ENCODE measurements at regions not wholly inside any gene's neighbourhood (a gene's known extent, or its start where the extent isn't known, plus 50 kb on each side); places are given as distances from the start of the nearest gene placed in this dataset.

- no peak for DNase-seq (ENCODE audit: low spot score)
- in situ Hi-C loops (cut with HindIII; ENCODE audit: low sequenced_read_pairs), result no loop called here
These were observed 151.9 kb upstream of the LINGO1 start for GRCh38 chr15:77784361-77785292.

- in situ Hi-C loops (cut with HindIII; ENCODE audit: low sequenced_read_pairs), result no loop called here
- DNase-seq (ENCODE audit: low spot score), result no peak
These were observed 150.9 kb upstream of the LINGO1 start for GRCh38 chr15:77783636-77784035.

- in situ Hi-C loops (cut with HindIII; ENCODE audit: low sequenced_read_pairs), result no loop called here
These were observed 150.0 kb upstream of the LINGO1 start for GRCh38 chr15:77782691-77783090.

GRCh38 chr15:77781946-77782240, 149.2 kb upstream of the LINGO1 start:
- in situ Hi-C loops (cut with HindIII; ENCODE audit: low sequenced_read_pairs), result no loop called here

More at GRCh38 chr15:77782691-77783090, 150.0 kb upstream of the LINGO1 start:
- no peak for DNase-seq (ENCODE audit: low spot score)

DNA sequence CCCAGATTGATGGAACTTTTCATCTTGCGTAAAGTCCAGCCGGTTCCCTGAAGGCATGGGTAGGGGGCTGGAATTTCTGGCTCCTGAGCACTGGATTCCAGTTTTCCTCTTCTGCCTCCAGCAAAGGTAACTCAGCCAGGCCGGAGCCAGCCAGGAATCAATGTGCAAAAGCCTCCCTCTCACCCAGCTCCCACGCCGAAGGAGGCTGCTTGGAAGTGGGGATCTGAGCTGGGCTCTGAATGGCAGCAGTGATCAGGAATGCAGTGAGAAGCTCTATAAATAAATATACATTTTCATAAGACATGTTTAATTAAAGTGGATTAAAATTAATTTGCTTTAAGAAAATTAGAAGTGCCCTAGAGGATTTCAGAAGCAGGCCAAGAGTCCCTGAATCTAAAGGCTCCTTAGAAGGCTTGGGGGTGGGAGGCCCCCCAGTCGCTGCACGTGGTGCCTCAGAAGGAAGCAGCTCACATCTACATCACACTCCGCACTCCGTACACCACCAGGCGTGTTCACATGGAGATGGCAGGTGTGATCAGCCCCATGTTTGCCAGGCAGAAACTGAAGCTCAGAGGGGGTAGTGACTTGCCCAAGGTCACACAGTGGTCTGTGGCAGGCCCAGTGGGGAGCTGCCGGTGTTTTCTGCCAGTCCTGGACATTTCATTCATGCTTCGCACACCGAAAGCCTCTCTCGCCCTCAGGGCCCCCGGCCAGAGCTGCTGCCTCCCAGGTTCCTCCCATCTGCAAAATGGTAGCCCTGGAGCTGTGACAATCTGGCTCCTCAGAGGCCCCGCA, 148.6 kb upstream of the LINGO1 start:
- DNase-seq (ENCODE audit: low spot score), result no peak
- in situ Hi-C loops (cut with HindIII; ENCODE audit: low sequenced_read_pairs), result no loop called here

More at GRCh38 chr15:77781946-77782240, 149.2 kb upstream of the LINGO1 start:
- DNase-seq (ENCODE audit: low spot score), result peak; percentile 9

GRCh38 chr15:77778802-77779201, 146.1 kb upstream of the LINGO1 start:
- in situ Hi-C loops (cut with HindIII; ENCODE audit: low sequenced_read_pairs), result no loop called here
- no peak for DNase-seq (ENCODE audit: low spot score)

DNA sequence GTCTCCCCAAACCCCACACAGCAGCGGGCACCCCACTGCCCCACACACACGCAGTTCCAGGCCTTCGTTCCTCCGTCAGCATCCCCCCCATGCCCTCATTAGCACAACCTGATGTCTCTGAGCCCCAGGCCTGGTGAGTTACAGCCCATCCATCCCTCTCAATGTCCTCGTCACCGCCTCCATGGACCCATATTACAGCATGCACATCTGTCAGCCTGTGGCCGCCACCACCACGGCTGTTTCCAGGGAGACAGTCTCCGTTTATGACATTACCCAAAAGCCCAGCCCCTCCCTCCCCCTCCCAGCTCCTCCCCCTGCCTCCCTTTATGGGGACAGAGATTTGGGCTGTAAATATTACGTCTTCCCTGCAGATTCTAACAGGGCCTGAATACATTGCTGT, 143.1 kb upstream of the LINGO1 start:
- in situ Hi-C loops (cut with HindIII; ENCODE audit: low sequenced_read_pairs), result no loop called here
- DNase-seq (ENCODE audit: low spot score), result no peak

GRCh38 chr15:77775373-77775772, 142.7 kb upstream of the LINGO1 start:
- no peak for DNase-seq (ENCODE audit: low spot score)
- in situ Hi-C loops (cut with HindIII; ENCODE audit: low sequenced_read_pairs), result no loop called here

GRCh38 chr15:77774350-77774749, 141.6 kb upstream of the LINGO1 start:
- no peak for DNase-seq (ENCODE audit: low spot score)
- in situ Hi-C loops (cut with HindIII; ENCODE audit: low sequenced_read_pairs), result no loop called here

DNA sequence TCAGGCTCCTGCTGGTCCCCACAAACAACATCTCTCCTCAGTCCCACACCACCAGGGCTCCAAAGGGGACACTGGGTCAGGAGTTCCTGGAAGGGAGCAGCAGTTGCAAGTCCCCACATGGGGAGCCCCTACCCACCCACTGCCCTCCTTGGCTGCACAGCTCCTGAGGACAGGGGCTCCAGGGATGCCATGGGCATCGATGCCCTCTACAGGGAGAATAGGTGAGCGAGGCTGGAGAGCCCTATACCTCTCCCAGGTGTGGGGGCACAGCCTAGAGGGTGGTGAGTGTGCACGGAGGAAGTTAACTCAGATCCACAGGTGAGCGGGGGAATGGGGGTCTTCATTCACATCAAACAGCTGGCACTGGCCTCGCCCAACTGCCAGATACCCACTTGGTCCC, 141.2 kb upstream of the LINGO1 start:
- no peak for DNase-seq (ENCODE audit: low spot score)
- in situ Hi-C loops (cut with HindIII; ENCODE audit: low sequenced_read_pairs), result no loop called here

- in situ Hi-C loops (cut with HindIII; ENCODE audit: low sequenced_read_pairs), result no loop called here
- no peak for DNase-seq (ENCODE audit: low spot score)
These were observed 140.1 kb upstream of the LINGO1 start for GRCh38 chr15:77772641-77773402.

- in situ Hi-C loops (cut with HindIII; ENCODE audit: low sequenced_read_pairs), result no loop called here
- DNase-seq (ENCODE audit: low spot score), result no peak
These were observed 138.9 kb upstream of the LINGO1 start for GRCh38 chr15:77771616-77772015.

DNA sequence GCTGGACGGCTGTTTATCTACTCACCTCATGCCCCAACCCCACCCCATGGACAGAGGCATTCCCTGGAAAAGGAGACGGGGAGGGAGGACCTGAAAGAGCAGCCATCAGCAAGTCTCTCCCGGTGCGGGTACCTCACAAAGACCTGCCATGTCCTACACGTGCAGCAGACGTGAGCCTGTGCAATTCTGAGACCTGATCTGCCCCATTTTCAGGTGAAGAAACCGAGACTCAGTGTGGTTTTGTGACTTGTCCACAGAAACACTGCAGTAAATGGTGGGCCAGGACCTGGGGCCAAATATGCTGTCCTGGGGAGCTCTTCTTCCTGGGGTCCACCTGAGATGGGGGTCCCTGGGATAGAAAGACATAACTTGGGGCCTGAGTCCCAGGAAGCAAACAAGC, 137.0 kb upstream of the LINGO1 start:
- in situ Hi-C loops (cut with HindIII; ENCODE audit: low sequenced_read_pairs), result no loop called here
- no peak for DNase-seq (ENCODE audit: low spot score)

DNA sequence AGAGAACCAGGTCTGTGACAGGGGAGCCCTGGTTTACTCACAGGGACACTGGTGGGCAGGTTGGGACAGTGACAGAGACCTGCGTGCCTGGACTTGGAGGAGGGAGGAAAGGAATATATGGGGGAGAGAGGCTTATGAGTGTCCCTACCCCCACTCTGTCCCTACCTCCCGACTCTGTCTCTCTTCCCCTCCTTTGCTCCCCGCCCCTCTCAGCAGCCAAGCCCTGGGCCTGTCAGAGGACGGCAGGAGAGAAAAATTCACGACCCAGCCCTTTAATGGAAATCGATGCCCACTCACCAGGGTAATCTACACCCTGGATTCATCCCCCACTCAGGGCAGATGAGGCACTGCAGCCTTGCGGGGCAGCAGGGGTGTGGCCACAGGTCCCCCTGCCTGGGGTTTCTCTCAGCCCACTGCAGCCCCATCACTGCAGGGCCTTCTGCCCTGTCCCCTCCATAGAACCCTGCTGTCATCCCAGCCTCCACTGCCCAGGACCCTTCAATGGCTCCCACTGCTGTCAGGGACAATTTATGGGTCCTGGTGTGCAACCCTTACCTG, 135.9 kb upstream of the LINGO1 start:
- in situ Hi-C loops (cut with HindIII; ENCODE audit: low sequenced_read_pairs), result no loop called here

DNA sequence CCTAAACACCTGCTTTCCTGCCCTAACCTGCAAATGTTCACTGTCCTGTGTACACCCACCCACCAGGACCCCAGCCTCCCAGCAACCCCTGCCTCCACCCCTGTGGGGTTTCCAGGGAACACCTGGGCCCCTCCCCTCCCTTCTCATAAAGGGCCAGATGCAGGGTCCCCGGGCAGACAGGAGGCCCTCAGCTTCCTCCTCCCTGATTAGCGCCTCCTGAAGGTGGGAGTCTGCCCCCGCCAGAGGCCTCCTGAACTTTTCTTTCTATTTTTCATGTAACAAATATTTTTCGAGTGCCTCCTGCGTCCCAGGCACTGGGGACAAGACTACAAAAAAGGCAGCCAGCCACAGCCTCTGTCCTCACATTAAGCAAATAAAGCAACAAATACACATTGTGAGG, 135.4 kb upstream of the LINGO1 start:
- no peak for DNase-seq (ENCODE audit: low spot score)
- in situ Hi-C loops (cut with HindIII; ENCODE audit: low sequenced_read_pairs), result no loop called here

More for the DNA sequence above, 135.9 kb upstream of the LINGO1 start:
- DNase-seq (ENCODE audit: low spot score), result no peak

- no peak for DNase-seq (ENCODE audit: low spot score)
- in situ Hi-C loops (cut with HindIII; ENCODE audit: low sequenced_read_pairs), result no loop called here
These were observed 131.4 kb upstream of the LINGO1 start for GRCh38 chr15:77764095-77764494.

GRCh38 chr15:77762747-77763355, 130.1 kb upstream of the LINGO1 start:
- DNase-seq (ENCODE audit: low spot score), result no peak
- in situ Hi-C loops (cut with HindIII; ENCODE audit: low sequenced_read_pairs), result no loop called here

DNA sequence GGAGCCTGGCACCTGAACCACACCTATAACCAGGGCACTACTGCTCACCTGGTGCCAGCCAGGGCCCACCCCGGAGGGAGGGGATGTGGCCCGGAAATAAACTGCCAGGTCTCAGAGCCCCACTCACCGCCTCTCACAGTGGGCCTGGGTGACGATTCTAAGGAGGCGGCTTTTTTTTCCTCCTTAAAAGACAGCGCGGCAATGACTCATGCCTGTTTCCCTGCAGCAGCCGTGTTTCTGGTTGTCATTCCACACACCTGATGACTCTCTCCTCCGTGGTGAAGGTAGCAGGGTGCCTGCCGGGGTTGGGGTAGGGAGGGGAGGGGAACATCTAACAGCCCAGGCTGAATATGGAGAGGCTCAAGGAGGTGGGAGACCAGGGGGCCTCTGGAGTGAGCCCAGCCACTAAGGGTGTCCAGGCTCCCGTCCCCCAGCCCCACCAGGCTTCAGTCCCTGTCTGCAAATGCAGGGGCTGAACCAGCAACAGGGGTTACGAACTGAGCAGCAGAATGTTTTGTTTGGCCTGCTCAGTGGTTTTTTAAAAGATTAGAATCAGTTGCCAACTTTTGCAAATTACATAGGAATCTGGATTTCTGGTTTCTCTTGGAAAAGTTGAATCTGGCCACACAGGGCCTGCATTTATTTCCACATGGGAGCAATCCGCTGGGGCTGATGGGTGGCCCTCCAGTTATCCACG, 127.3 kb upstream of the LINGO1 start:
- DNase-seq (ENCODE audit: low spot score), result no peak
- in situ Hi-C loops (cut with HindIII; ENCODE audit: low sequenced_read_pairs), result no loop called here

Data from G401 (cell line).